T-cell (primary cell): ENCODE measurements at regions not wholly inside any gene's neighbourhood (a gene's known extent, or its start where the extent isn't known, plus 50 kb on each side); places are given as distances from the start of the nearest gene placed in this dataset.

ENCODE experiments used
- ATAC-seq, 4 experiments: fragments of 200-7000 bp in 3 of 4; fragments of 150-1000 bp in 1 of 4; cut with Tn5 transposase; replicated peaks in 1 of 4; 1 replicate in 3 of 4; 2 replicates in 1 of 4; pipeline ENCODE4 v1.10.0; 2021; ENCODE audit warnings: moderate library complexity in 3 of 4, mild to moderate bottlenecking in 2 of 4, moderate number of reproducible peaks in 1 of 4
- CTCF ChIA-PET, 2 donors: fragments of 300-600 bp; sonication (Branson Sonifier 250); formaldehyde crosslinking; loops; one replicate each; lab custom pipeline; 2022; ENCODE audit warnings: antibody characterized with exemption in 2 of 2; lab: Charles Lee
- POLR2A ChIA-PET, 2 donors: fragments of 300-600 bp; sonication (Branson Sonifier 250); formaldehyde crosslinking; loops; one replicate each; lab custom pipeline; 2022; ENCODE audit warnings: antibody characterized with exemption in 2 of 2; lab: Charles Lee
- DNase-seq, 35 experiments: peaks; one replicate each; pipeline versions ENCODE4 v3.0.0 to v3.0.0-alpha.2; 2013 to 2023
- H3K27ac ChIP-seq: one replicate; pipeline ENCODE4 v1.5.1; 2013; ENCODE audit warnings: low read length
- H3K27me3 ChIP-seq, 2 experiments: replicated peaks in 1 of 2; 1 replicate in 1 of 2; 2 replicates in 1 of 2; pipeline versions ENCODE4 v1.6.1 to v1.7.0; 2013; ENCODE audit warnings: low read length in 1 of 2, mixed read lengths in 1 of 2; ENCODE audit not compliant: control insufficient read depth in 2 of 2, insufficient read depth in 2 of 2; ENCODE audit errors: extremely low read depth in 1 of 2
- H3K36me3 ChIP-seq, 2 donors: 1 replicate in 1 of 2; 2 replicates in 1 of 2; pipeline versions ENCODE4 v1.6.1 to v1.7.0; 2013; ENCODE audit warnings: low read length in 1 of 2; ENCODE audit not compliant: control insufficient read depth in 2 of 2, insufficient read depth in 1 of 2; ENCODE audit errors: extremely low read depth in 1 of 2
- H3K4me1 ChIP-seq, 2 experiments: 1 replicate in 1 of 2; 2 replicates in 1 of 2; pipeline versions ENCODE4 v1.6.1 to v1.7.0; 2013; ENCODE audit warnings: low read length in 2 of 2, mixed read lengths in 1 of 2; ENCODE audit not compliant: insufficient read depth in 2 of 2, control insufficient read depth in 1 of 2; ENCODE audit errors: extremely low read depth in 1 of 2
- H3K4me3 ChIP-seq, 2 donors: 1 replicate in 1 of 2; 2 replicates in 1 of 2; pipeline versions ENCODE4 v1.5.1 to v1.7.0; 2013; ENCODE audit warnings: mild to moderate bottlenecking in 2 of 2, low read length in 1 of 2, moderate library complexity in 1 of 2; ENCODE audit not compliant: control insufficient read depth in 1 of 2; ENCODE audit errors: extremely low read depth in 1 of 2
- H3K9me3 ChIP-seq: 2 replicates; pipeline ENCODE4 v1.7.0; 2013
- H3K27ac Mint-ChIP-seq, 2 donors: one replicate each; pipeline ENCODE4 v1.8.0; 2020 to 2021; ENCODE audit warnings: mild to moderate bottlenecking in 2 of 2, mixed read lengths in 2 of 2
- H3K27me3 Mint-ChIP-seq, 2 donors: one replicate each; pipeline ENCODE4 v1.8.0; 2021 to 2022; ENCODE audit warnings: mixed read lengths in 2 of 2
- H3K36me3 Mint-ChIP-seq: one replicate; pipeline ENCODE4 v1.8.0; 2021; ENCODE audit warnings: mixed read lengths
- H3K4me1 Mint-ChIP-seq, 3 donors: one replicate each; pipeline ENCODE4 v1.8.0; 2020 to 2022; ENCODE audit warnings: mixed read lengths in 3 of 3, mild to moderate bottlenecking in 1 of 3
- H3K4me3 Mint-ChIP-seq, 3 donors: one replicate each; pipeline ENCODE4 v1.8.0; 2020 to 2022; ENCODE audit warnings: mild to moderate bottlenecking in 3 of 3, mixed read lengths in 3 of 3, moderate library complexity in 3 of 3
- H3K9me3 Mint-ChIP-seq, 3 donors: one replicate each; pipeline ENCODE4 v1.8.0; 2020 to 2022; ENCODE audit warnings: mixed read lengths in 3 of 3
- WGBS: methylation state at CpG from one replicate; pipeline ENCODE4 v1.1.5; 2013; ENCODE audit warnings: missing lambda C conversion rate; ENCODE audit not compliant: insufficient coverage; 5-methylcytosine and 5-hydroxymethylcytosine counted together

DNA sequence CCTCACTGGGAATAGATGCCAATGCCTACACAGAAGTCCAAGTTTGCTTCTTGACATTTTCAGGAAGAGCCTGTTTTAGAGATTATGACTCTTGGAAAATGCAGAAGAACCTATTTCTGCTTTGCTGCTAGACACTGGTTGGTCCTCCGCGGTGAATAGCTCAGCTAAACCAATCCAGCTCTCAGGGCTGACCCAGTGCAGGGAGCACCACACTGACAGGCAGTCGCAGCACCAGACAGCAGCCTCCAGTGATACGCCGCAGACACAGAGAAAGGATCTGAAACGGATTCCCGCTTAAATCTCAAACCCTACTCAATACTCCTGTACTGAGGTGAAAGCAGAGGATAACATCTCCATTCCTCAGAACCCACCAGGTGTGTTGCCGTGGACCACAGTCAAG lies 183.4 kb downstream of the ENGASE start:
- H3K9me3 Mint-ChIP-seq = no peaks in the 10 kb centered on the region
- Histone ChIP-seq H3K4me1 (no peaks in the 10 kb centered on the region), H3K36me3 (no peaks in the 10 kb centered on the region), H3K27me3 (peaks cover 0 to 60% of the 10 kb centered on the region in 2 experiments), H3K9me3 (no peaks in the 10 kb centered on the region), H3K4me3 (no peak overlapping the region), H3K27ac (no peak overlapping the region)
- H3K36me3 Mint-ChIP-seq = no peaks in the 10 kb centered on the region
- H3K4me1 Mint-ChIP-seq = no peaks in the 10 kb centered on the region
- ChIA-PET POLR2A (no interaction called here), CTCF (no interaction called here)
- peaks cover 17 to 35% of the 10 kb centered on the region in 2 donors for H3K27me3 Mint-ChIP-seq
- H3K4me3 Mint-ChIP-seq = no peak overlapping the region
- DNase-seq (no peak), ATAC-seq (no peak)
- H3K27ac Mint-ChIP-seq = no peak overlapping the region
- WGBS = 57% methylated on average over 6 of the region's 8 CpGs

- H3K4me3 ChIP-seq = no peak overlapping the region
- Mint-ChIP-seq H3K36me3 (no peaks in the 10 kb centered on the region), H3K9me3 (no peaks in the 10 kb centered on the region), H3K4me1 (no peaks in the 10 kb centered on the region), H3K27ac (no peak overlapping the region), H3K27me3 (peaks cover 32 to 51% of the 10 kb centered on the region in 2 donors), H3K4me3 (no peak overlapping the region)
- POLR2A ChIA-PET = no interaction called here
- H3K27me3 ChIP-seq = peaks cover 0 to 76% of the 10 kb centered on the region in 2 experiments
- DNase-seq (no peak), ATAC-seq (no peak)
- no peaks in the 10 kb centered on the region for H3K36me3 ChIP-seq
- no peaks in the 10 kb centered on the region for H3K9me3 ChIP-seq
- 70% methylated on average over 6 of the region's 14 CpGs for WGBS
- no peak overlapping the region for H3K27ac ChIP-seq
- H3K4me1 ChIP-seq = no peaks in the 10 kb centered on the region
- CTCF ChIA-PET = no interaction called here
These were observed 181.4 kb downstream of the ENGASE start for GRCh38 chr17:79255926-79256585.

DNA sequence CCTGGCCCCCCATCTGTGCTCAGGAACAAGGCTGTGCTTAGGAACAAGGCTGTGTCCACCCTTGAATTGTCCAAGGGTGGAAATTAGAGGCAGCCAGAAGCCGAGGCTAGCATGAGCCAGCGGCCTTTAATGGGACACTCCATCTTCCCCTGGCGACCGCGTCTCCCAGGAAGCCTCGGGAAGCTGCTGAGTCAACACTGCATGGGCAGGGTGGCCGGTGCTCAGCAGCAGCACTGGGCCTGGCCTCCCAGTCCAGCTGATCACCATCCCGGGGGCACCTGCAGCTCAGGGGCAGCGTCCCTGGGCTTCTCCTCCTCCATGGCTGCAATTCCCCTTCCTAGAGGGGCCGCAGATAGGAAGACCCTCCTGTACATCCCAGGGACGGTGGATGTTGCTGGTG lies 180.8 kb downstream of the ENGASE start:
- 81% methylated on average over 7 of the region's 11 CpGs for WGBS
- ATAC-seq = no peak

DNA sequence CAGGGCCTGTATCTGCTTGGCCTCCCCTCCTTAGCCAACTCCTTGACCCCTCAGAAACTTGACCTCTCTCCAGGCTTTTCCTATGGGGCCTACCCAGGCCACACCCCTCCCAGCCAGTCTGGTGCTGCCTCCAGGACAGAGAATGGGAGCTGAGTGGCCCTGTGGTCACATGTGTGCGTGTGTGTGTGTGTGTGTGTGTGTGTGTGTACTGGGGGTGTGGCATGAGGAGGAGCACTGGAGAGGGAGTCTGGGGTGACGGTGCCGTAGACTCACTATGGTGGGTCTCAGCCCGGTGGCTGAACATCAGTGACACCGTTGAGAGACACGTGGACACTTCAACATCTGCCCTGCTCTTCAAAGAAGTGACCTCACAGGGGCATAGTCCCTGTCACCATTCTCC lies 180.4 kb downstream of the ENGASE start:
- WGBS = 64% methylated on average over 4 of the region's 6 CpGs
- Mint-ChIP-seq H3K4me1 (no peaks in the 10 kb centered on the region), H3K4me3 (no peak overlapping the region), H3K27me3 (peaks cover 34 to 49% of the 10 kb centered on the region in 2 donors), H3K36me3 (no peaks in the 10 kb centered on the region), H3K9me3 (no peaks in the 10 kb centered on the region), H3K27ac (no peak overlapping the region)
- DNase-seq (no peak), ATAC-seq (no peak)
- Histone ChIP-seq H3K36me3 (no peaks in the 10 kb centered on the region), H3K9me3 (no peaks in the 10 kb centered on the region), H3K4me1 (no peaks in the 10 kb centered on the region), H3K27me3 (peaks cover 0 to 71% of the 10 kb centered on the region in 2 experiments), H3K27ac (no peak overlapping the region), H3K4me3 (no peak overlapping the region)
- POLR2A ChIA-PET = no interaction called here
- CTCF ChIA-PET = no interaction called here

More for the DNA sequence above, 180.8 kb downstream of the ENGASE start:
- Mint-ChIP-seq H3K27ac (no peak overlapping the region), H3K36me3 (no peaks in the 10 kb centered on the region), H3K27me3 (peaks cover 34 to 51% of the 10 kb centered on the region in 2 donors), H3K9me3 (no peaks in the 10 kb centered on the region), H3K4me1 (no peaks in the 10 kb centered on the region), H3K4me3 (no peak overlapping the region)
- Histone ChIP-seq H3K36me3 (no peaks in the 10 kb centered on the region), H3K27me3 (peaks cover 0 to 73% of the 10 kb centered on the region in 2 experiments), H3K27ac (no peak overlapping the region), H3K4me1 (no peaks in the 10 kb centered on the region), H3K4me3 (no peak overlapping the region), H3K9me3 (no peaks in the 10 kb centered on the region)
- ChIA-PET POLR2A (no interaction called here), CTCF (no interaction called here)
- DNase-seq = no peak

DNA sequence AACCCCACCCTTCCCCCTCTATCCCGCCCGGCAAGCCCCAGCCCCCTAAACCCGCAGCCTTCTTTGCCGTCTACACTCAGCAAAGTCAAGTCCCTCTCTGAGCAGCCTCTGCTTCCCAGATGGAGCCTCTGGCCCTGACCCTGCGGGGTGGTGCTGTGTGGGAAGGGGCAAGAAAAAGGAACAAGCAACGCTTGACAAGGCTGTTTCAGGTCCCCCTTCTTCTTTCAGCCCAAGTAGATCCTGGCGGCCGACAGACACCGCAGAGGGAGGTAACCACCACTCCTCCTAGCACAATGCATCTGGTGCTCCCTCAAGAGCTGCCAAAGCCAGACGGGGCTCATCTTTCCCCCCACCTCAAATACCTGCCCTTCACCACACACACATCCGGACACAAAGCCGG lies 178.3 kb downstream of the ENGASE start:
- ChIA-PET CTCF (no interaction called here), POLR2A (no interaction called here)
- H3K27ac ChIP-seq = no peak overlapping the region
- H3K4me3 ChIP-seq = no peak overlapping the region
- 42% methylated on average over 5 of the region's 12 CpGs for WGBS
- no peaks in the 10 kb centered on the region for H3K4me1 ChIP-seq
- no peaks in the 10 kb centered on the region for H3K9me3 ChIP-seq
- ATAC-seq (no peak), DNase-seq (no peak)
- H3K4me1 Mint-ChIP-seq = no peaks in the 10 kb centered on the region
- no peaks in the 10 kb centered on the region for H3K36me3 Mint-ChIP-seq
- H3K27me3 ChIP-seq = peaks cover 0 to 71% of the 10 kb centered on the region in 2 experiments
- no peak overlapping the region for H3K27ac Mint-ChIP-seq
- H3K27me3 Mint-ChIP-seq = peaks cover 37 to 51% of the 10 kb centered on the region in 2 donors
- H3K36me3 ChIP-seq = no peaks in the 10 kb centered on the region
- no peak overlapping the region for H3K4me3 Mint-ChIP-seq
- no peaks in the 10 kb centered on the region for H3K9me3 Mint-ChIP-seq

GRCh38 chr17:79251824-79252223 lies 177.2 kb downstream of the ENGASE start:
- Mint-ChIP-seq H3K4me1 (no peaks in the 10 kb centered on the region), H3K36me3 (no peaks in the 10 kb centered on the region), H3K9me3 (no peaks in the 10 kb centered on the region), H3K27me3 (peaks cover 37 to 53% of the 10 kb centered on the region in 2 donors), H3K27ac (no peak overlapping the region), H3K4me3 (no peak overlapping the region)
- no peak overlapping the region for H3K27ac ChIP-seq
- peaks cover 0 to 67% of the 10 kb centered on the region in 2 experiments for H3K27me3 ChIP-seq
- ATAC-seq (no peak), DNase-seq (no peak)
- H3K9me3 ChIP-seq = no peaks in the 10 kb centered on the region
- H3K4me3 ChIP-seq = no peak overlapping the region
- no peaks in the 10 kb centered on the region for H3K36me3 ChIP-seq
- no peaks in the 10 kb centered on the region for H3K4me1 ChIP-seq
- POLR2A ChIA-PET = no interaction called here
- CTCF ChIA-PET = no interaction called here
- WGBS = 42% methylated on average over 4 of the region's 4 CpGs
